Superior temporal gyrus (tissue), 1 donor: ENCODE measurements at regions not wholly inside any gene's neighbourhood (a gene's known extent, or its start where the extent isn't known, plus 50 kb on each side); places are given as distances from the start of the nearest gene placed in this dataset.

Experiments used
- DNase-seq: peaks from one replicate; pipeline ENCODE4 v3.0.0-alpha.2; 2016; ENCODE audit errors: extremely low spot score

GRCh38 chr16:86432048-86432447 lies 78.3 kb upstream of the FOXF1 start:
- DNase-seq, result no peak

GRCh38 chr16:86432691-86433090 lies 77.6 kb upstream of the FOXF1 start:
- no peak for DNase-seq

GRCh38 chr16:86436466-86437185 lies 73.7 kb upstream of the FOXF1 start:
- DNase-seq, result no peak

GRCh38 chr16:86437348-86437747 lies 73.0 kb upstream of the FOXF1 start:
- no peak for DNase-seq

GRCh38 chr16:86442703-86443102 lies 67.6 kb upstream of the FOXF1 start:
- DNase-seq, result no peak

GRCh38 chr16:86443508-86444147 lies 66.7 kb upstream of the FOXF1 start:
- no peak for DNase-seq

GRCh38 chr16:86444261-86444660 lies 66.1 kb upstream of the FOXF1 start:
- DNase-seq, result no peak

GRCh38 chr16:86444661-86445060 lies 65.7 kb upstream of the FOXF1 start:
- no peak for DNase-seq

- DNase-seq, result no peak
These were observed 64.0 kb upstream of the FOXF1 start for GRCh38 chr16:86446279-86446678.

- DNase-seq, result no peak
These were observed 63.1 kb upstream of the FOXF1 start for GRCh38 chr16:86447228-86447627.

GRCh38 chr16:86448306-86448890 lies 61.9 kb upstream of the FOXF1 start:
- no peak for DNase-seq

GRCh38 chr16:86449446-86450095 lies 60.8 kb upstream of the FOXF1 start:
- no peak for DNase-seq

GRCh38 chr16:86450691-86451090 lies 59.6 kb upstream of the FOXF1 start:
- DNase-seq, result no peak

- DNase-seq, result no peak
These were observed 57.9 kb upstream of the FOXF1 start for GRCh38 chr16:86452451-86452850.

- DNase-seq, result no peak
These were observed 55.2 kb upstream of the FOXF1 start for GRCh38 chr16:86455116-86455515.

- no peak for DNase-seq
These were observed 54.7 kb upstream of the FOXF1 start for GRCh38 chr16:86455640-86456039.

GRCh38 chr16:86457501-86458148 lies 52.7 kb upstream of the FOXF1 start:
- no peak for DNase-seq

GRCh38 chr16:86458149-86458777 lies 52.1 kb upstream of the FOXF1 start:
- DNase-seq, result no peak

GRCh38 chr16:86459266-86459665 lies 51.1 kb upstream of the FOXF1 start:
- no peak for DNase-seq
